ENCODE measurements at regions not wholly inside any gene's neighbourhood (a gene's known extent, or its start where the extent isn't known, plus 50 kb on each side); places are given as distances from the start of the nearest gene placed in this dataset.

GRCh38 chr16:86324320-86324719 lies 186.0 kb upstream of the FOXF1 start:
- Histone ChIP-seq H3K9me3 (peaks cover 17% of the 10 kb centered on the region), H3K4me2 (no peak overlapping the region), H3K4me3 (no peak overlapping the region), H3K27ac (no peak overlapping the region), H3K4me1 (no peaks in the 10 kb centered on the region)
- POLR2A ChIA-PET, result no interaction called here
- WGBS (ENCODE audit: missing lambda C conversion rate), result 64% methylated on average over 18 of the region's 18 CpGs
- no peak for TF ChIP-seq POLR2A (IDR thresholded peaks at IDR 0.05; ENCODE audit: low read length)
- no peak for TF ChIP-seq HOXB13 (CRISPR knock-in tag; IDR thresholded peaks at IDR 0.05; ENCODE audit: low read depth)
- TF ChIP-seq JUNB (IDR thresholded peaks at IDR 0.05), result no peak
- TF ChIP-seq EP300 (IDR thresholded peaks at IDR 0.05), result no peak
- TF ChIP-seq ZFP36 (IDR thresholded peaks at IDR 0.05; ENCODE audit: borderline replicate concordance, partially characterized antibody), result no peak
- TF ChIP-seq RARB (CRISPR knock-in tag; IDR thresholded peaks at IDR 0.05), result no peak
- TF ChIP-seq REST (IDR thresholded peaks at IDR 0.05), result no peak
- no peak for TF ChIP-seq HOXA7 (CRISPR knock-in tag; IDR thresholded peaks at IDR 0.05)
- no peak for TF ChIP-seq SMC3 (IDR thresholded peaks at IDR 0.05)
- TF ChIP-seq TP53 (CRISPR knock-in tag; IDR thresholded peaks at IDR 0.05), result no peak
- TF ChIP-seq KDM5A (IDR thresholded peaks at IDR 0.05), result no peak
- no peak for TF ChIP-seq RFX5 (IDR thresholded peaks at IDR 0.05)
- TF ChIP-seq CBX2 (IDR thresholded peaks at IDR 0.05; ENCODE audit: borderline replicate concordance, low read depth), result no peak
- no peak for TF ChIP-seq TFCP2L1 (CRISPR knock-in tag; IDR thresholded peaks at IDR 0.05)
- TF ChIP-seq SREBF2 (IDR thresholded peaks at IDR 0.05), result no peak
- no peak for TF ChIP-seq MYC (IDR thresholded peaks at IDR 0.05; ENCODE audit: borderline replicate concordance, low read length)
- no peak for TF ChIP-seq MAZ (IDR thresholded peaks at IDR 0.05; ENCODE audit: borderline replicate concordance, low read depth, low read length)
- TF ChIP-seq HDAC2 (IDR thresholded peaks at IDR 0.05), result no peak
- no peak for TF ChIP-seq ESRRA (IDR thresholded peaks at IDR 0.05; ENCODE audit: borderline replicate concordance, low read length)
- CTCF ChIA-PET, result no interaction called here
- DNase-seq (ENCODE audit: low read depth in 1 of 2, low spot score in 1 of 2) (no peak), FAIRE-seq (no peak), ATAC-seq (no peak)

GRCh38 chr16:86325360-86325759 lies 185.0 kb upstream of the FOXF1 start:
- H3K4me2 ChIP-seq, result no peak overlapping the region
- ATAC-seq (no peak), DNase-seq (ENCODE audit: low read depth in 1 of 2, low spot score in 1 of 2) (no peak), FAIRE-seq (no peak)
- H3K27ac ChIP-seq, result no peak overlapping the region
- no peak overlapping the region for H3K4me3 ChIP-seq
- peaks cover 17% of the 10 kb centered on the region for H3K9me3 ChIP-seq
- 1% methylated on average over 3 of the region's 3 CpGs for WGBS (ENCODE audit: missing lambda C conversion rate)
- CTCF ChIA-PET, result no interaction called here
- POLR2A ChIA-PET, result no interaction called here
- TF ChIP-seq HOXB13 (CRISPR knock-in tag; IDR thresholded peaks at IDR 0.05; ENCODE audit: low read depth) (no peak), NR3C1 (IDR thresholded peaks at IDR 0.05) (no peak), MAFK (IDR thresholded peaks at IDR 0.05; ENCODE audit: partially characterized antibody) (no peak), RFX5 (IDR thresholded peaks at IDR 0.05) (no peak), MYC (IDR thresholded peaks at IDR 0.05; ENCODE audit: borderline replicate concordance, low read length) (no peak), REST (IDR thresholded peaks at IDR 0.05) (no peak), JUN (IDR thresholded peaks at IDR 0.05) (no peak), BHLHE40 (IDR thresholded peaks at IDR 0.05; ENCODE audit: low read depth, low read length) (no peak), NFE2L2 (conservative IDR thresholded peaks at IDR 0.05; ENCODE audit: low read length) (no peak), RARB (CRISPR knock-in tag; IDR thresholded peaks at IDR 0.05) (no peak), HEYL (CRISPR knock-in tag; IDR thresholded peaks at IDR 0.05) (no peak), HOXA7 (CRISPR knock-in tag; IDR thresholded peaks at IDR 0.05) (no peak), CHD4 (IDR thresholded peaks at IDR 0.05; ENCODE audit: borderline replicate concordance) (no peak)
- TF ChIP-seq, protein P1, sequence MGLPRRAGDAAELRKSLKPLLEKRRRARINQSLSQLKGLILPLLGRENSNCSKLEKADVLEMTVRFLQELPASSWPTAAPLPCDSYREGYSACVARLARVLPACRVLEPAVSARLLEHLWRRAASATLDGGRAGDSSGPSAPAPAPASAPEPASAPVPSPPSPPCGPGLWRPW (IDR thresholded peaks at IDR 0.05), result no peak
- no peaks in the 10 kb centered on the region for H3K4me1 ChIP-seq

Data from A549 (cell line).